Amniotic epithelial cell (primary cell): ENCODE measurements at regions not wholly inside any gene's neighbourhood (a gene's known extent, or its start where the extent isn't known, plus 50 kb on each side); places are given as distances from the start of the nearest gene placed in this dataset.

Source experiments
- DNase-seq: peaks from one replicate; pipeline ENCODE4 v3.0.0-alpha.2; 2010; ENCODE audit warnings: low read depth

DNA sequence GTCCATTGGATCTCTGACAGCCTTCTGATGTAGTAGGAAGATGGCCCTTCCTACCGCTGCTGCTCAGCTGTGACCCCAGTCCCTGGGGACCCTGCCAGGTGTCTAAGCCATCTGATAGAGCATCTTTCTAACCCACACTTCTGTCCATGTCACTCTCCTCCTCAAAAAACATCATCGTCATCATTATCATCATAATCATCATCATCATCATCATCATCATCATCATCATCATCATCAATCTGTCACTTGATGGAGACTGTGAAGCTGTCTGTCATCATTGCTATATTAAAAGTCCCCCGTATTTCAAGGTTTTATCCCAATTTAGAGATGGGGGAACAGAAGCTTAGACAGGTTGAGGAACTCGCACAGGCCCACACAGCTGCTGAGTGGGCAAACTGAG lies 75.1 kb upstream of the SLC6A11 start:
- DNase-seq = no peak

DNA sequence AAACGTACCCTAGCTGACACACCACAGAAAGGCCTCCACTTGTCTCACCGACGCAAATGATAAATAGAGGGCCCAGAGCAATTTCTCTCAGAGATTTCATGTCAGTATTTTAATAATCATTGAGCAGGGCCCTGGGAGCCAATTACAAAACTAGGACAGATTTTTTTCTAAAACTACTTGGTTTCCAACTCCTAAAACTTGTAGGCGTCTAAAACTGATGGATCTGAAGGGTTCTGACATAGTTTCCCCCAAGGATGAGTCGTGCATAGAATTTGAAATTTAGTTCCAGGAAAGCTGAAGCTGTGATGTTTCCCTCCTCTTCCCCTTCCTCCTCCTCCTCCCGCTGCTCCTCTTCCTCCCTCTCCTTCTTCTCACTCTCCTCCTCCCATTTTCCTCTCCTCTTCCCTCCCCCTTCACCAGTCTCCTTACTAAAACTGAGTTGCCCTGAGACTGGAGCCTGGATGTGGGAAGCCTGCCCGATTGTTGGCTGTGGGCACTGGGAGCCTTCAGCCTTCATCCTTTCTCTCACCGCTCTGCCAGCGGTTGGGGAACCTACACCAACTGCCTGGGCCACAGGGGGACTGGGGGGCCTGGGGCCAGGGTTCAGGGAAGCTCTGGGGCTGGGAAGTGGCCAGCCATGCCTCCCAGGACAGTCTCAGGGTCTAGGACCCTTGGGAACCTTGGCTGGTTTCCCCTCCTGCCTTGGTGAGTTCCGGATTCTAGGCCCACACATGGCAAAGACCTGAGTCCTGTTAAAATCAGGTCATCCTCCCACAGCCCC lies 73.9 kb upstream of the SLC6A11 start:
- DNase-seq = no peak

DNA sequence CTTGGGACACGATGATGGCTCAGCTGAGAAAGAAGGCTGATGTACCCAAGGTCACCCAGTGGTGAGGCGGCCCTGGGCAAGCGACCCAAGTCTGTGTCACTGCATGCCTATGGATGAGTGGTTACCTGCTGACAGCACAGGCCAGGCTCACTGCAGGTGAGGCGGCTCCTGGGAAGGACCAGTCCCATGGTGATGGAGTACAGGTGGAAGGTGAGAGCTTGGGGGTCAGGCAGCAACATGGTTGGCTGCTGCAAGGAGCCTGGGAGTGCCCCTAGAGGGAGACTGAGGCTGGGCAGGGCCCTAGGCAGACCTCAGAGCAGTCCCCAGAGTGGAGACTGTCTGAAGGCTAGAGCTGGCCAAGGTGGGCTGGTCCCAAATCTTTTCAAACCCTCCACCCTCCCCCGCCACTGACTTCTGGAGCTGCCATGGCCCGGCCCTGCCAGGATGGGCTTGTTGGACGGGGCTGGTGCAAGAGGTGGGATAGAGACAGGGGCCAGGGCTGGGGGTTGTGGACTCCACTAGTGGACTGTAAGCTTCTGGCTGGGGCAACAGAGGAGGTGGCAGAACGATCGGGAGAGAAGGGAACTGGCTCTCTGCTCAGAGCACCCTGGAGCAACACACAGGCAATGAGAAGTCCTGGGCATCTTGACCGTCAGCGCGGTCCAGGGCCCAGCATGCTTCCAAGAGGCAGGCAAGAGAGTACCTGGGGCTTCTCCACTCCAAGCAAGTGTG lies 72.5 kb upstream of the SLC6A11 start:
- no peak for DNase-seq

DNA sequence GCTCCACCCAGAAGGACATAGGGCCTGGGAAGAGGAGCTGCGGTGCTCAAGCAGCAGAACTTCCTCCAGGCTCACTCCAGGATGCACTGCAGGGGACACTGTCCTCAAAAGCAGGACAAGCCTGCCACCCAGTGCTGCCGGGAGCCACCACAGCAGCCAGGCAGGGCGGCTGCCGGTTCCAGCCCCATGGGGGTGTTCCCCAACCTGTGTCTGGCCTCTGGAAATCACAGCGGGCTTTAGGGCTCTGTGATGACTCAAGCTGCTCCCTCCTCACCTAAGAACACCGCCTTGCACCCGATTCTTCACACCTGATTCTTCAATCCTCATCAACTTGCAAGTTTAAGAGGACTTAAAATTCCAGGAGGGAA lies 71.9 kb upstream of the SLC6A11 start:
- DNase-seq = no peak

DNA sequence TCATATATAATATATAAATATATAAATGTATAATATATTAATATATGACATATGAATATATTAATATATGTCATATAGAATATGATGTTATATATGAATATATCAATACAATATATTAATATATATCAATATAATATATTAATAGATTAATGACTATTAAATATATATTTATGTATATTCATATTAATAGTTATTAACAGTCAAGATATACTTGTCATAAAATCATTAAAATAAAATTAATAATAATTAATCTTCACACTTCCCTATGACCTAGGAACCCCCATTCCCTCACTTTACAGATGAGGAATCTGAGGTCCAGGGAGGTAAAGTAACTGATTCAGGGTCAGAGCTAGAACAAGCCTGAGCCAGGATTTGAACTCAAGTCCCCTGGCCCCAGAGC lies 70.6 kb upstream of the SLC6A11 start:
- DNase-seq = no peak

DNA sequence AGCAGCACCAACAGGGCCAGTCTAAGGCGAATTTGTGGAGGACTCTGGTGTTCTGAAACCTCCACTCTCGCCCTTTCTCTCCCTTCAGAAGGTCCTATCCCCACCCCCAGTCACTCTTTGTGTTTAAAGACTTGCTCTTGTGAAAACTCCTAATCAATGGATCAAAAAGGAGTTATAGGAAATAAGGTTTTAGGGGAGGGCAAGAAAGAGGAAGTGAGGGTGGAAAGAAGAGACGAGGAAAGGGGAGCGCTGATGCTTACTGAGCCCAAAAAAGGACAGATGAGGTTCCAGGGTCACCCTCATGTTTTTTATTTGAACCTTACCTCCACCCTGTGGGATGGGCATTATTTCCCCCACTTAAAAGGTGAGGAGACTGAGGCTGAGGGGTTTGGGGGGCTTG lies 70.0 kb upstream of the SLC6A11 start:
- no peak for DNase-seq

DNA sequence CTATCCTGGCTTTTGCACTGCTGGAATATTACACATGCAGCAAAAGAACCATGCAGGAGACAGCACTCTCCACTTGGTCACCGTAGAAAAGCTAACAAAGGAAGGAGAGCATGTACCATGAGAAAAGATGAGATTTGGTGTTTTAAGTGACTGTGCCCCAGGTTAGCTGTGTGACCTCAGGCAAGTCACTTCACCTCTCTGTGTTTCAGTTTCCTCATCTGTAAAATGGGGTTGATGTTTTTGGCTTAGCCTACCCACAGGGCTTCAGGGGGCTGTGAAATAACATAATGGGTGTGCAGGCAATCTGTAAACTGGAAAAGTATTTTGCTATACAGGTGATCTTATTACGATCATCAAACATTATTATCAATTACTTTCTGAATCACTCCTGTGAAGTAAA lies 69.3 kb upstream of the SLC6A11 start:
- no peak for DNase-seq

DNA sequence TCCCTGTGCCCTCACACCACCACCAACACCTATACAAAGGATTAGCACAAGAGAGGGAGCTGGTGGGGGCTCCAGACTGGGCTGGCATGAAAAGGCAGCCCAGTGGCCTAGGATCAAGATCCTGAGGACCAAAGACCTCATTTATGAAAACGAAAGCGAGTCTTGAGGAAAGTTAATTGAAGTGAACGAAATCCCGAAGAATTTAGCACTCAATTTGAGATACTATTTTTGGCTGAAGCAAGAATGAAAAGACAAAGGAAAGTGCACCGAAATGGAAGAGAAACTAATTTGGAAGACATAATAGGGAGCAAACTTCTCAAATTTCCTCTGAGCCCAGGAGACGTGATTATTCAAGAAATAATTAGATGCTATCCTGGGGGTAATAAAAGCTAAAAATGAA lies 68.7 kb upstream of the SLC6A11 start:
- no peak for DNase-seq

DNA sequence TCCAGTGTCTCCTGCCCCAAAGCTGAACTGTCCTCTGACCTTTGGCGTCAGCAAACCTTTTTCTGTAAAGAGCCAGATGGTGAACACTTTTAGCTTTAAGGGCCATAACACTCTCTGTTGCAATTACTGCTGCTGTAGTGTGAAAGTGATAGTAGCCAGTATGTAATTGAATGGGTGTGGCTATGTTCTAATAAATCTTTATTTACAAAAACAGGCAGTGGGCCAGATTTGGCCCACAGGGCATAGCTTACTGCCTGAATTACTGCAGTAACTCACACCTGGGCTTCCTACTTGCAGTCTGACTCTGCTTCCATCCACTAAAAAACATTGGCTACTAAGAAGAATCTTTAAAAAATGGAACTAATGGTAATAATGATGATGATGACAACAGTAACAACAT lies 68.0 kb upstream of the SLC6A11 start:
- no peak for DNase-seq

DNA sequence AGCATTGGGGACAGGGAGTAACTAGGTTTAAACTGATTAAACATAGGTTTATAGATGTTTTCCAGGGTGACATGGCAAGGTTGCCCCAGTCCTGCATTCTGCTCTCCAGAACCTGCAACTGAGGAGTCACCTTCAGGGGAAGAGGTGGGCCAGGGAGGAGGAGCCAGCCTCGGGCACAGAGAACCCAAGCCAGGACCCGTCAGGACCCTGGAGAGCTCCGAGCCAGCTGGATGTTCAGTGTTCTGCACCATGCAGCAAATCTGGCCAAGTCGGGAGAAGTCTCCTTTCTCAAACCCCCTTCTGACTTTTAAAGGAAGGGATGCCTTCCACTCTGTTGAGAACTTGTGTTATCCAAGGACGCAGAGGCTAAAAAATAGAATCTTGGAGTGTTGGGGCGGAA lies 62.1 kb upstream of the SLC6A11 start:
- peak; percentile 27 for DNase-seq

DNA sequence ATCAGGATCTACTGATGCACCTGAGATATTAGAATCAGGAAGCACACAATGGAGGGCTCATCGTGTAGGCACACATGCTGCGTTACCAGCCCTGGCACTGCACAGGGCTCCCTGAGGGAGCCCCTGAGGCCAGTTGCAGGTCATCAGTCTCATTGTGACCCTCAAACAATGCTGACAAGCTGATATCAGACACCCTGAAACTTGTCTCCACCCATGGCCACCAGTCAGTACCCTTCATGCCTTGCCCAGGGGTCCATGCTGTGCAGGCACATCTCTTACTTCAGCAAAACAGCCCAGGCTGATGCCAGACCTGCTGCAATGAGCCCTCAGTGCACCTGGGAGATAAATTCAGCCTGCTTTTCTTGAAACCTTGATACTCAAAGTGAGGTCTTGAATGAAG lies 59.5 kb upstream of the SLC6A11 start:
- no peak for DNase-seq

DNA sequence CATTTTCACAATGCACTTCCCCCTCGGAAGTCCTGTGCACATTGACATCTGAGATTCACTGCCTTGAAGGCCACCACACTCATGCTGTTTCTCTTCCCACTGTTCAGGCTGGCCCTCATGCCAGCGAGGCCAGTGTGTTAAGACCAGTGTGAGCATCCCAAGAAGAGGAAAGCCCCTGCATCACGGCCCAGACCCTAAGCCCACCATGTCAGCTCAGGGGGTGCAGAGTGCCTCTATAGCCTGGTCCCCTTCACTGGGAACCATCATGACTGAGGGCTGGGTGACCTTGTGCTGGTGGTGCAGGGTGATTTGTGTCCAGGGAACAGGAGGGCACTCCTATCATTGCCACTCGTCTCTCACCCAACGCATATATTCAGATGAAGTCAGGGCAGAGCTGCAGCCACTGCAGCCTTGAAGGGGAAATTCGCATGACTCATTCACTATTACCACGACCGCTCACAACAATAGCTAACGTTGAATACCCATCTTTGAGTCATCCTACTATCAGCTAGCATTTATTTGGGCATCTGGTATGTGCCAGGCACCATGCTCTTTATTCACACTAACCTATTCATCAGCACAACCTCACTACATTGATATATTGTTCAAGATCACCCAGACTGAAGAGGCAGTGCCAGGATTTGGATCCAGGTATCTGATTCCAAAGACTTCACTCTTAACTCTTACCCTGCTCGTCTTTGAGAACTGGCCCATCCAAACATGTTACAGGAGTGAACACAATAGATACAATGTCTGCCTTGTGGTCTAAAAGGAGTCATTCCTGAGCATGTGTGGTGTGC lies 58.8 kb upstream of the SLC6A11 start:
- peak; percentile 53 for DNase-seq

DNA sequence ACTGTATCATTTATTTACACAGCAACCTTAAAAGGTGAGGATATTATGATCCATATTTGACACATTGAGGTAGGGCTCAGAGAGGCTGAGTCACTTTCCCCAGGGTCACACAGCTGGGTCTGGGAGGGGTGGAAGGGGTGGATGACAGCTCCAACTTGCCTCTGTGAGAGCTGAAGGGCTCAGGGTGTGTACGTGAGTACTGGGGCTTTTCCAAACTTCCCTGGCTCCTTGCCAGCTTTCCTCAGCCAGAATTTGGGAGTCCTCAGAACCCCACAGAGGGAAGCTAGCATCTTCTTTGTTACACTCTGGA lies 58.3 kb upstream of the SLC6A11 start:
- no peak for DNase-seq

DNA sequence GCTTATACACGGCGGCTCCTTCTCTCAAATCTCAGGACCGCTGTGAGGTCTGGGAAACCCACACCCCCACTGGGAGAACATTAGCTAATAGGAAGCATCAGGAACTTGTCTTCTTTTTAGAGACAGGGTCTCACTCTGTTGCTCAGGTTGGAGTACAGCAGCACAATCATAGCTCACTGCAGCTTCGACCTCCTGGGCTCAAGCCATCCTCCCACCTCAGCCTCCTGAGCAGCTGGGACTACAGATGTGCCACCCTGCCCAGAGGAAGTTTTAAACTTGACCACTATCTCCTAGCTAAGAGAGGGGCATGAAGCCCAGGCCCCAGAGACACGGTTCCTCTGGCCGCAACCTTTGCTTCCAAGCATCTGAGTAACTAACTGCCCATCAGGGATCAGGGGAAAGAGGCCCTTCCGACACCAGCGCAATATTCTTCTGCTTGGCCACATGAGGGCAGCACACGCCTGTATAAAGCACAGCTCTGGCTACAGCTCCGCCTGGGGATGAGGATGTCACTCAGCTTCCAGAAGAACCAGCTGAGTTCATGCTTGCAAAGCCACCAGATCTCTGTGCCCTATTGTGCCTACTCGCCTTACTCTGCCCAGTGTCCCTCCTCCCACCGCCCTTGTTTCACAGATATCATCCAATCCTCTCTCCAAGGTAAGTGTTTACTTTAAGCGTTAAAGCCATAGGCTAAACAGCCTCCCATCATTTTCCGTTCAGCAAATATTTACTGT lies 57.6 kb upstream of the SLC6A11 start:
- peak; percentile 59 for DNase-seq

DNA sequence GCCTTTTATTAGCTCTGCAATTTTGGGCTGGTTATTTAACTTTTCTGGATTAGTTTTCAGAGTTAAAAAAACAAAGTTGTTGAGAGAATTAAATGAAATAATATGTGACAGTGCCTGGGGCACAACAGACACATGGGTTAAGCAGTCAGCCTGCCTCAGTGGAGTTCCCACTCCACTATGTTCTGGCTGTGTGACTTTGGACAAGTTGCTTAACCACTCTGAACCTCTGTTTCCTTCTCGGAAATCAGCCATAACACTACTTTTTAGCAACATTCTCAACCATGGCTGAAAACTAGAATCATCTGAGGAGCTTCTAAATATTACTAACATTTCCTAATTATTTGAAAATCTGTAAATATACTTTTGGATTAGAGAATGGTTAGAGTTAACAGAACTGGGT lies 56.5 kb upstream of the SLC6A11 start:
- no peak for DNase-seq

DNA sequence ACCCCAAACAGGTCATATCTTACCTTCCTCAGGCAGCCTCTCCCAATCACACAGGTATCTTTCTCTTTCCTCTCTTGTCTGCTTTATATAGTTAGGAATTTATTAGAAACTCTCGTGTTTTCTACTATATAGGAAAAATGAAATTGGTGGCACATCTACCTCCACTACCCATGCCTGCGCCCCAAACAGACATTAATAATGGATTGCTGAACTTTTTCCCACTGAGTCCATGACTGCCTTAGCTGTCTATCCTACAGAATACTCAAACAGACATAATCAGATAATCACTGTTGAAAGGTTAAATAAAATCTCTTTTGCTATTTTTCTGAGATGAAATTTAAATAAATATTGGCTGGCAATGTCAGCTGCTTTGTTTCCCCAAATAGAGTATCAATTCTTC lies 55.8 kb upstream of the SLC6A11 start:
- no peak for DNase-seq

DNA sequence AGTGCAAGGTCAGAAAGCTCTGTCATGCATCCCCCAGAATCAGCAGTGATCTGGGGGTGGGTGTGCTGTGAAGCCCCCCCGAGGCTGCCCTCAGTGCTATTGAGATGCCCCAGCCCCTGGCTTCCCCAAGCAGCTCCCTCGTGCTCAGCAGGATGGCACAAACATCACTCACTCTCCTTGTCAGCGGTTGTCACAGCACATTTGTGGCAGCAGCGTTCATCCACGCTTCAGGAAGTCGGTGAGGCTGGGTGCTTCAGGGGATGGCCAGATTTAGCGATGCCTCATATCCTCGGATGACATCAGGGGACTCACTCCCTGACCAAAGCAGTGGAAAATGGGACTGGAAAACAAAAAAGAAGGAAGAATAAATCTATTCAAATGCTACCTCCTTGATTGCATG lies 54.4 kb upstream of the SLC6A11 start:
- DNase-seq = no peak

DNA sequence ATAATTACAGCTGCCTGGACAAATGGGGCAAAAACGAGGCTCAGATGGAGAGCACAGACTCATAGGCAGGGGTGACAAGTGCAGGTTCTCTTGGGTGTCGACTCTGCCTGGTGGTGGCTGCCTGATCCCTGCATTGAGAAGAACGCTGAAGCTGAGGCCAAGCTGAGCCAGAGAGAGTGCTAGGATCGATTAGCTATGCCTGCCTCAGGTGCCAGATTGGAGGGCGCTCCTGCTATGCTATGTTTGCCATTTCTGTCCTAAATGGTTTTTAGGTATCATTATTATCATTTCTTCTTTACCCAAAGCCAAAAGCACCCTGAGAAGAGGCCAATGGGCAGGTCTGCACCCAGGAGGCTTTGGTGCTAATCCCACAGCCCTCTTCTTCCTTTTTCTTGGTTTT lies 53.9 kb upstream of the SLC6A11 start:
- DNase-seq = no peak

DNA sequence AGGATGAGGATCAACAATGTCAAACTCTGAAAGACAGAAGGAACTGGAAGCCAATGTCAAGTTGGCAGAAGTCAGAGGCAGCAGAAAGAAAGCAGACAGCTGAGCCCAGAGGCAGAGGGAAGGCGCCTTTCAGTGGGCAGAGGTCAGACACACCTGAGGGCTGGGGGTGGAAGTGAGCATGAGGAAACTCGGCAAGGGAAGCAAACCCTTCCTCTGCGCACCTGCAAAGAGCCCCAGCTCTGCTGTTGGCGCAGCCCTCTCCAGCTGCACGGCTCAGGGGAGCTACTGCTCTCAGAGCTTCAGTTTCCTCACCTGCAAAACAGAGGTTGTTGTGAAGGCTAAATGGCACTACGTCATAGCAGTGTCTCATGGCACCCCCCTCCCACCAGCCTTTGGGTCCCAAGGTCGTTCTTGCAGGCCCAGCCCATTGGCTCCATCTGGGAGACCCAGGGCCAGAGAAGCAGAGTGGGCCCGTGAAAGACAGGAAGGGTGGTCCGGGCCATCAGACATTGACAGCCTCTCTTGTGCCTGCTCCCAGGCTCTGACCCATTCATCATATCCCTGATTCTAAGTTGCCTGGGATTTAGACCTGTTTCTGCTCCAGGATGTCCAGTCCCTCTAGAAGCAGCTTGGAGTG lies 53.3 kb upstream of the SLC6A11 start:
- no peak for DNase-seq

DNA sequence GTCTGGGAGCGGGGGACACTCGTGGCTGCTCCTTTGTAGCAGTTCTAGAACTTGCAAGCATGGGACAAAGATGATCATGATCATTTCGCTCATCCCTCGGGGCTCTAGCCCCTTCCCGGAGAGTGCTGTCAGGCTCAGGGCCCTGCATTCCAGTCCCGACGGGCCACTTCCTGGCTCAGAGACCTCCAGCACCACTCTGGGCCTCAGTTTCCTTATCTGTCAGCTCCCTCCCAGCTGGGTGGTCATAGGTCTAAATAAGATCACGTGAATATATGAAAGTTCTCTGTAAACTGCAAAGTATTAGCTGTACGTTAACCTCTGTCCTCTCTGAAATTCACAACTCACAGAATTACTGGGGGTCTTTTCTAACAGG lies 52.8 kb upstream of the SLC6A11 start:
- no peak for DNase-seq

DNA sequence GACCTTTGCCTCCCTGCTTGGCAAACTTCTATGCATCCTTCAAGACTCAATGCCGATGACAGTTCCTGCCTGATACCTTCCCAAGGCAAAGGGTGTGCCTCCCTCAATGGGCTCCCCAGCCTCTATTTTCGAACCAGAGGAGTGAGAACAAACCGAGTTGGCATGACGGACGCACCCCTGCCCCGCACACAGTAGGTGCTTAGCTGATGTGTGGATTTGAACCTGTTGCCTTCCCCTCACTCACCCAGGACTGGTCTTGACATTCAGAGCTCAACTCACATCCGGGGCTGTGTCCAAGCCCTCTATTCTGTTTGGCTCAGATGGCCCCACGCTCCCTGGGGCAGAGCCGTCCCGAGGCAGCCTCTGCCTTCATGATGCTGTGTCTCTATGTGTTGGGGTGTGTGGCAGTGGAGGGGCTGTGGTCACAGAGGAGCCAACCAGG lies 52.2 kb upstream of the SLC6A11 start:
- DNase-seq = no peak
